ENCODE measurements at regions not wholly inside any gene's neighbourhood (a gene's known extent, or its start where the extent isn't known, plus 50 kb on each side); places are given as distances from the start of the nearest gene placed in this dataset.

GRCh38 chr2:7819316-7819715 lies 862.5 kb upstream of the ID2 start:
- no peaks in the 10 kb centered on the region for H3K36me3 ChIP-seq (ENCODE audit: insufficient read depth)
- no peak overlapping the region for H2AFZ ChIP-seq (ENCODE audit: low read depth)
- H3K4me1 ChIP-seq (ENCODE audit: low read depth, poor library complexity, severe bottlenecking) = no peaks in the 10 kb centered on the region
- no peak overlapping the region for H3K9ac ChIP-seq
- no peak overlapping the region for H3K4me2 ChIP-seq
- H3K27ac ChIP-seq = no peak overlapping the region
- H3K4me3 ChIP-seq (IDR thresholded peaks at IDR 0.05; ENCODE audit: insufficient read depth, low read depth, low read length) = no peak overlapping the region
- no peaks in the 10 kb centered on the region for H3K27me3 ChIP-seq (ENCODE audit: insufficient read depth, low read depth)
- no peak for TF ChIP-seq CTCF (conservative IDR thresholded peaks at IDR 0.05; ENCODE audit: low read depth, low read length)
- no peaks in the 10 kb centered on the region for H4K20me1 ChIP-seq (ENCODE audit: insufficient read depth)
- H3K79me2 ChIP-seq (ENCODE audit: insufficient read depth, low read depth) = no peaks in the 10 kb centered on the region

- no peak for TF ChIP-seq CTCF (conservative IDR thresholded peaks at IDR 0.05; ENCODE audit: low read depth, low read length)
- Histone ChIP-seq H3K79me2 (ENCODE audit: insufficient read depth, low read depth) (no peaks in the 10 kb centered on the region), H3K27ac (no peak overlapping the region), H4K20me1 (ENCODE audit: insufficient read depth) (no peaks in the 10 kb centered on the region), H3K36me3 (ENCODE audit: insufficient read depth) (no peaks in the 10 kb centered on the region), H3K4me3 (IDR thresholded peaks at IDR 0.05; ENCODE audit: insufficient read depth, low read depth, low read length) (no peak overlapping the region), H3K4me1 (ENCODE audit: low read depth, poor library complexity, severe bottlenecking) (no peaks in the 10 kb centered on the region), H3K9ac (no peak overlapping the region), H3K4me2 (no peak overlapping the region), H2AFZ (ENCODE audit: low read depth) (no peak overlapping the region), H3K27me3 (ENCODE audit: insufficient read depth, low read depth) (no peaks in the 10 kb centered on the region)
Observed at GRCh38 chr2:7819850-7820249, 862.0 kb upstream of the ID2 start.

- no peak overlapping the region for H3K4me2 ChIP-seq
- H3K27me3 ChIP-seq (ENCODE audit: insufficient read depth, low read depth) = no peaks in the 10 kb centered on the region
- no peaks in the 10 kb centered on the region for H3K36me3 ChIP-seq (ENCODE audit: insufficient read depth)
- TF ChIP-seq CTCF (conservative IDR thresholded peaks at IDR 0.05; ENCODE audit: low read depth, low read length) = no peak
- H3K4me3 ChIP-seq (IDR thresholded peaks at IDR 0.05; ENCODE audit: insufficient read depth, low read depth, low read length) = no peak overlapping the region
- no peaks in the 10 kb centered on the region for H4K20me1 ChIP-seq (ENCODE audit: insufficient read depth)
- no peak overlapping the region for H3K27ac ChIP-seq
- H3K4me1 ChIP-seq (ENCODE audit: low read depth, poor library complexity, severe bottlenecking) = no peaks in the 10 kb centered on the region
- H3K9ac ChIP-seq = no peak overlapping the region
- H2AFZ ChIP-seq (ENCODE audit: low read depth) = no peak overlapping the region
- H3K79me2 ChIP-seq (ENCODE audit: insufficient read depth, low read depth) = no peaks in the 10 kb centered on the region
Observed at GRCh38 chr2:7824211-7824610, 857.6 kb upstream of the ID2 start.

- Histone ChIP-seq H3K27ac (no peak overlapping the region), H2AFZ (ENCODE audit: low read depth) (no peak overlapping the region), H3K9ac (no peak overlapping the region), H3K4me2 (no peak overlapping the region), H3K4me3 (IDR thresholded peaks at IDR 0.05; ENCODE audit: insufficient read depth, low read depth, low read length) (no peak overlapping the region), H4K20me1 (ENCODE audit: insufficient read depth) (no peaks in the 10 kb centered on the region), H3K27me3 (ENCODE audit: insufficient read depth, low read depth) (no peaks in the 10 kb centered on the region), H3K36me3 (ENCODE audit: insufficient read depth) (no peaks in the 10 kb centered on the region), H3K4me1 (ENCODE audit: low read depth, poor library complexity, severe bottlenecking) (no peaks in the 10 kb centered on the region), H3K79me2 (ENCODE audit: insufficient read depth, low read depth) (no peaks in the 10 kb centered on the region)
- no peak for TF ChIP-seq CTCF (conservative IDR thresholded peaks at IDR 0.05; ENCODE audit: low read depth, low read length)
Observed at GRCh38 chr2:7825591-7826312, 856.1 kb upstream of the ID2 start.

Data from KMS-11 (cell line).